ENCODE measurements at regions not wholly inside any gene's neighbourhood (a gene's known extent, or its start where the extent isn't known, plus 50 kb on each side); places are given as distances from the start of the nearest gene placed in this dataset.

DNA sequence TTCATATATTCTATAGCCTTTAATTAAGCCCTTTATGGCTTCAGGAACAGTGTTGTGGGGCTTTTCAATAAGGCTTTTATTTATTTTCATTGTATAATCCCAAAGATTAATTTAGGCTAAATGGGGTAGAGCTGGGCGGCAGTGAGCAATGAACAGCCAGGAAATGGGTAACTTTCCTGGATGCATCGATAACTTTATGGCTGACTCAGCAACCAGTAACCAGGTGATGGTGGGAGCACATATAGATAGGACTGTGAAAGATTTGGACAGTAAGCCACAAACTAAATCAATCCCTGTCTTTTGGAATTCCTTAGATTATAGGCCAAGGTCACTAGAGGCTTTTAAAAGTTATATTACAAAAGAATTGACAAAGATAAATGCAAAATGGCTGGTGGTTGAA is 1260.6 kb upstream of the CELF4 start:
- no peaks in the 10 kb centered on the region for H3K9me3 ChIP-seq
- no peak for ATAC-seq

DNA sequence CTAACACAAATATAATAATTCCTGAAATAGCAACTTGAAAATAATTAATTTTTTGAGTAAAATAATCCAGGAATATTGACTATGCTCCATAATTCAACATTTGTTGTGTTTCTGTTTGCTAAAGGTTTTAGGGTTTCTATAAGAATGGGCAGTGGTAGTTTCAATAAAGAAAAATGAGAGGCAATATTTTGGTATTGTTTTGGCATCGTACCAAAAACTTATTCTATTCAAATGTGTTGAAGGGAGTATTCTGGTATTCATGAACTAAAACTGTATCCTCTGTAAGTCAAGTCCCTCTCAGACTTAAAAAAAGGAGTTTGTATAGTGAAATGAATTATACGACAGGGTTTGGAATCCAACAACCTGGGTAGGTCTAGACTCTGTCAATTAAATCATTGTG is 1245.6 kb upstream of the CELF4 start:
- TF ChIP-seq, protein P1, sequence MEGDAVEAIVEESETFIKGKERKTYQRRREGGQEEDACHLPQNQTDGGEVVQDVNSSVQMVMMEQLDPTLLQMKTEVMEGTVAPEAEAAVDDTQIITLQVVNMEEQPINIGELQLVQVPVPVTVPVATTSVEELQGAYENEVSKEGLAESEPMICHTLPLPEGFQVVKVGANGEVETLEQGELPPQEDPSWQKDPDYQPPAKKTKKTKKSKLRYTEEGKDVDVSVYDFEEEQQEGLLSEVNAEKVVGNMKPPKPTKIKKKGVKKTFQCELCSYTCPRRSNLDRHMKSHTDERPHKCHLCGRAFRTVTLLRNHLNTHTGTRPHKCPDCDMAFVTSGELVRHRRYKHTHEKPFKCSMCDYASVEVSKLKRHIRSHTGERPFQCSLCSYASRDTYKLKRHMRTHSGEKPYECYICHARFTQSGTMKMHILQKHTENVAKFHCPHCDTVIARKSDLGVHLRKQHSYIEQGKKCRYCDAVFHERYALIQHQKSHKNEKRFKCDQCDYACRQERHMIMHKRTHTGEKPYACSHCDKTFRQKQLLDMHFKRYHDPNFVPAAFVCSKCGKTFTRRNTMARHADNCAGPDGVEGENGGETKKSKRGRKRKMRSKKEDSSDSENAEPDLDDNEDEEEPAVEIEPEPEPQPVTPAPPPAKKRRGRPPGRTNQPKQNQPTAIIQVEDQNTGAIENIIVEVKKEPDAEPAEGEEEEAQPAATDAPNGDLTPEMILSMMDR (IDR thresholded peaks at IDR 0.05) = no peak
- Histone ChIP-seq H3K27ac (no peak overlapping the region), H3K9me3 (no peaks in the 10 kb centered on the region), H3K4me1 (no peaks in the 10 kb centered on the region), H3K36me3 (no peaks in the 10 kb centered on the region), H3K27me3 (ENCODE audit: low read depth) (no peaks in the 10 kb centered on the region), H3K4me3 (no peak overlapping the region)
- DNase-seq = no peak
- no peak for ATAC-seq
- intact Hi-C loops (cut with DNase I) = no loop called here

More for the DNA sequence above, 1260.6 kb upstream of the CELF4 start:
- DNase-seq = no peak
- Histone ChIP-seq H3K27ac (no peak overlapping the region), H3K4me1 (no peaks in the 10 kb centered on the region), H3K4me3 (no peak overlapping the region), H3K36me3 (no peaks in the 10 kb centered on the region), H3K27me3 (ENCODE audit: low read depth) (no peaks in the 10 kb centered on the region)
- intact Hi-C loops (cut with DNase I) = no loop called here
- TF ChIP-seq, protein P1 (IDR thresholded peaks at IDR 0.05) = no peak

DNA sequence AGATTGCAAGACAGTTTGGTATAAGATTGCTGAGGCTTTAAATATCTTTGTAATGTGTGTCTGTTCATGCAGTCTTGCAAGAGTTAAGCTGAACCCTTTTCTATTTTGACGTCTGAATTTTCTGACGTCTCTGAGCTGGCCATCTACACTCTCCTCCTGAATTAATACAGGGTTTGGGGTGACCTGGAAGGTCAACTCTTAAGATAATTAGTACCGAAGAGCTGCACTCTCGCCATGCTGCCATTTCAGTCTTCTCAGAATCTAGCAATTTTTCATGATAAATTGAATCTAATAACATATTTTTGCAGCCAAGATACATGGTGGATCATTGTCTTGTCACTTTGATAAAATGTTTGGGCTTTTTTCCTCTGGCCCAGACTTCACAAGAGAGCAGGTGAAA is 1245.2 kb upstream of the CELF4 start:
- ATAC-seq (no peak), DNase-seq (no peak)
- H3K4me3 ChIP-seq = no peak overlapping the region
- no peaks in the 10 kb centered on the region for H3K9me3 ChIP-seq
- no peaks in the 10 kb centered on the region for H3K4me1 ChIP-seq
- no peaks in the 10 kb centered on the region for H3K27me3 ChIP-seq (ENCODE audit: low read depth)
- intact Hi-C loops (cut with DNase I) = no loop called here
- TF ChIP-seq, protein P1 (IDR thresholded peaks at IDR 0.05) = no peak
- H3K36me3 ChIP-seq = no peaks in the 10 kb centered on the region
- H3K27ac ChIP-seq = no peak overlapping the region

DNA sequence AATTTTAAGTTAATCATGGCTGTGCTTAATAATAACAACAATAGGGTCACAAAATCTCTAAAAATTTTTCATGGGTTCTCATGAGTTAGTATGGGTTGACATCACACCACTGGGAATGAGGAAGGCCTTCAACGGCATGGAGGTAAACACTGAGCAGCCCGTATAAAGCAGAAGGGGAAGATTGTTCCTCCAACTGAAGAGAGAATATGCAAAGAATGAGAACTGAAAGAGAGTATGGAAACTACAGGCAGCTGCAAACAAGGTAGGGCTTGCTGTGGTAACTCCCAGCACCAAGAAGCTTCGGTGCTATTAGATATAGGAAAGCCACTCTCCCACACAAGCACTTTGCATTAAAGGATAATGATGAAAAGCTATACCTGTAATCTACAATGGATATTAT is 1242.3 kb upstream of the CELF4 start:
- H3K9me3 ChIP-seq = no peaks in the 10 kb centered on the region
- TF ChIP-seq, protein P1 (IDR thresholded peaks at IDR 0.05) = no peak
- intact Hi-C loops (cut with DNase I) = no loop called here
- no peak overlapping the region for H3K27ac ChIP-seq
- no peak for ATAC-seq
- DNase-seq = no peak
- no peaks in the 10 kb centered on the region for H3K36me3 ChIP-seq
- H3K4me1 ChIP-seq = no peaks in the 10 kb centered on the region
- no peaks in the 10 kb centered on the region for H3K27me3 ChIP-seq (ENCODE audit: low read depth)
- no peak overlapping the region for H3K4me3 ChIP-seq

DNA sequence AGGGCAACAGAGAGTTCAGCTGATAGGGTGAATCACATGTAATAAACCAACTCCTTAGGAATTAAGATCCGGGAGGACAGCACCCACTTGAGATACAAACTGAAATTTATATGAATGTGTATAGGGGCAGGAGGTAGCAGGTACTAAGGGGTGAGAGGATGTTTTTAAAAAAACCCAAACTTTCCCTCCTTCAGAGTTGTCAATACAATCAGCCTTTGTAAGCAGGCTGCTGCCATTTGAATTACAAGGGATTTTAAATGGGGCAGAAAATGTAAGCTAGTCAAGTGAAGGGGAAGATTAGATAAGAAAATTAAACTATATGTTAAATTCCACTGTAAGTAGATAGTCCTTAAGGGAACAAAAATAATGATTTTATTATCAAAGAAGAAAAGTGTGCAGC is 1239.7 kb upstream of the CELF4 start:
- H3K27me3 ChIP-seq (ENCODE audit: low read depth) = no peaks in the 10 kb centered on the region
- H3K9me3 ChIP-seq = no peaks in the 10 kb centered on the region
- H3K4me3 ChIP-seq = no peak overlapping the region
- no peaks in the 10 kb centered on the region for H3K4me1 ChIP-seq
- TF ChIP-seq, protein P1 (IDR thresholded peaks at IDR 0.05) = no peak
- H3K36me3 ChIP-seq = no peaks in the 10 kb centered on the region
- no peak for ATAC-seq
- intact Hi-C loops (cut with DNase I) = no loop called here
- no peak overlapping the region for H3K27ac ChIP-seq
- DNase-seq = no peak

DNA sequence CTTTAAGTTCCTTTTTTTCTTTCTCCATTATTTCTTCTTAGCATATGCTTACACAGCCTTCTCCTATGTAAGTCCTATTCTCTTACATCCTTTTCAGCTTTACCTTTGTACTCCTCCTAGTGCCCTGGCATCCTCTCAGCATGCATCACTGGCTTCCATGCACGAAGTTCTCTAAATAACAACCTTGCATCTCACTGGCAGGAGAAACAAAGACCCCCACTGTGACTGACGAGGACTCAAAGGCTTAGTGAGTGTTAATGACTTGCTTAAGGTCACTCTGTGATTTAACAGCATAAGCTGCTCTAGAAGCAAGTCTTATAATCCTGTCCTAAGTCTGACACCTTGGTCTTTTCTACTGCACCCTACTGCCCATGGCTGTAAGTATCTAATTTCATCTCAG is 1236.0 kb upstream of the CELF4 start:
- intact Hi-C loops (cut with DNase I) = no loop called here
- Histone ChIP-seq H3K36me3 (no peaks in the 10 kb centered on the region), H3K4me1 (no peaks in the 10 kb centered on the region), H3K4me3 (no peak overlapping the region), H3K9me3 (no peaks in the 10 kb centered on the region), H3K27ac (no peak overlapping the region), H3K27me3 (ENCODE audit: low read depth) (no peaks in the 10 kb centered on the region)
- no peak for DNase-seq
- TF ChIP-seq, protein P1 (IDR thresholded peaks at IDR 0.05) = no peak
- no peak for ATAC-seq
